Skin epidermis (tissue), 12 donors: ENCODE measurements at regions not wholly inside any gene's neighbourhood (a gene's known extent, or its start where the extent isn't known, plus 50 kb on each side); places are given as distances from the start of the nearest gene placed in this dataset.
A peak's percentile ranks its signal among the peaks of the same experiment; 100 is the strongest.

Experiments
- H3K27ac ChIP-seq, 21 experiments: fragments of 200-600 bp; sonication (generic) in 11 of 21; one replicate each; pipeline ENCODE4 v1.5.0; 2020; ENCODE audit warnings: mild to moderate bottlenecking in 3 of 21, inconsistent platforms in 2 of 21, moderate library complexity in 2 of 21
- H3K4me3 ChIP-seq, 7 experiments: fragments of 200-600 bp; sonication (generic) in 2 of 7; one replicate each; pipeline ENCODE4 v1.5.0; 2020; ENCODE audit warnings: inconsistent platforms in 2 of 7, mild to moderate bottlenecking in 2 of 7, moderate library complexity in 1 of 7

GRCh38 chr4:53923921-53924320 is 140.5 kb downstream of the CHIC2 start:
- H3K4me3 ChIP-seq = no peak overlapping the region
- H3K27ac ChIP-seq = peak overlapping the region in 2 of 21 experiments; percentile 21 to 42

- H3K27ac ChIP-seq = no peak overlapping the region
- no peak overlapping the region for H3K4me3 ChIP-seq
Measured at GRCh38 chr4:53921856-53922255, 142.5 kb downstream of the CHIC2 start.

GRCh38 chr4:53920883-53921282 is 143.5 kb downstream of the CHIC2 start:
- peak overlapping the region in 3 of 21 experiments; percentile 27 to 76 (median 71) for H3K27ac ChIP-seq

GRCh38 chr4:53920116-53920515 is 144.3 kb downstream of the CHIC2 start:
- H3K27ac ChIP-seq = peak overlapping the region in 17 of 21 experiments; percentile 5 to 81 (median 67)
- no peak overlapping the region for H3K4me3 ChIP-seq

More at GRCh38 chr4:53920883-53921282, 143.5 kb downstream of the CHIC2 start:
- no peak overlapping the region for H3K4me3 ChIP-seq

GRCh38 chr4:53919535-53919934 is 144.9 kb downstream of the CHIC2 start:
- no peak overlapping the region for H3K4me3 ChIP-seq
- peak overlapping the region in 16 of 21 experiments; percentile 5 to 81 (median 69) for H3K27ac ChIP-seq

GRCh38 chr4:53917729-53918128 is 146.7 kb downstream of the CHIC2 start:
- peak overlapping the region in 3 of 21 experiments; percentile 47 to 83 (median 71) for H3K27ac ChIP-seq

GRCh38 chr4:53916431-53916889 is 147.9 kb downstream of the CHIC2 start:
- no peak overlapping the region for H3K4me3 ChIP-seq
- peak overlapping the region in 9 of 21 experiments; percentile 5 to 83 (median 47) for H3K27ac ChIP-seq

More at GRCh38 chr4:53917729-53918128, 146.7 kb downstream of the CHIC2 start:
- no peak overlapping the region for H3K4me3 ChIP-seq

GRCh38 chr4:53914313-53915016 is 149.9 kb downstream of the CHIC2 start:
- Histone ChIP-seq H3K4me3 (no peak overlapping the region), H3K27ac (peak overlapping the region in 10 of 21 experiments; percentile 9 to 66 (median 34))

- no peak overlapping the region for H3K4me3 ChIP-seq
- peak overlapping the region in 3 of 21 experiments; percentile 34 to 66 (median 66) for H3K27ac ChIP-seq
Measured at GRCh38 chr4:53913771-53914170, 150.6 kb downstream of the CHIC2 start.

- H3K27ac ChIP-seq = no peak overlapping the region
- no peak overlapping the region for H3K4me3 ChIP-seq
Measured at GRCh38 chr4:53912766-53913497, 151.5 kb downstream of the CHIC2 start.

- peak overlapping the region in 7 of 21 experiments; percentile 6 to 35 (median 29) for H3K27ac ChIP-seq
- H3K4me3 ChIP-seq = peak overlapping the region in 1 of 7 experiments; percentile 2
Measured at GRCh38 chr4:53908661-53909078, 155.7 kb downstream of the CHIC2 start.

- Histone ChIP-seq H3K4me3 (no peak overlapping the region), H3K27ac (peak overlapping the region in 3 of 21 experiments; percentile 5 to 31 (median 18))
Measured at GRCh38 chr4:53907772-53908171, 156.6 kb downstream of the CHIC2 start.

- Histone ChIP-seq H3K27ac (peak overlapping the region in 5 of 21 experiments; percentile 0 to 56 (median 12)), H3K4me3 (no peak overlapping the region)
Measured at GRCh38 chr4:53906606-53907190, 157.7 kb downstream of the CHIC2 start.

- peak overlapping the region in 10 of 21 experiments; percentile 0 to 56 (median 28) for H3K27ac ChIP-seq
Measured at GRCh38 chr4:53905941-53906377, 158.4 kb downstream of the CHIC2 start.

GRCh38 chr4:53905276-53905940 is 159.0 kb downstream of the CHIC2 start:
- no peak overlapping the region for H3K4me3 ChIP-seq
- peak overlapping the region in 6 of 21 experiments; percentile 0 to 56 (median 22) for H3K27ac ChIP-seq

More at GRCh38 chr4:53905941-53906377, 158.4 kb downstream of the CHIC2 start:
- peak overlapping the region in 3 of 7 experiments; percentile 7 to 32 (median 30) for H3K4me3 ChIP-seq

GRCh38 chr4:53902786-53903185 is 161.6 kb downstream of the CHIC2 start:
- peak overlapping the region in 1 of 21 experiments; percentile 3 for H3K27ac ChIP-seq
- H3K4me3 ChIP-seq = no peak overlapping the region

GRCh38 chr4:53900271-53900649 is 164.1 kb downstream of the CHIC2 start:
- H3K27ac ChIP-seq = peak overlapping the region in 8 of 21 experiments; percentile 3 to 67 (median 46)

GRCh38 chr4:53899586-53900270 is 164.7 kb downstream of the CHIC2 start:
- Histone ChIP-seq H3K4me3 (no peak overlapping the region), H3K27ac (peak overlapping the region in 9 of 21 experiments; percentile 18 to 67 (median 46))

More at GRCh38 chr4:53900271-53900649, 164.1 kb downstream of the CHIC2 start:
- H3K4me3 ChIP-seq = no peak overlapping the region

- no peak overlapping the region for H3K4me3 ChIP-seq
- no peak overlapping the region for H3K27ac ChIP-seq
Measured at GRCh38 chr4:53895137-53895536, 169.3 kb downstream of the CHIC2 start.
